Erythroblast (primary cell): ENCODE measurements at regions not wholly inside any gene's neighbourhood (a gene's known extent, or its start where the extent isn't known, plus 50 kb on each side); places are given as distances from the start of the nearest gene placed in this dataset.

Experiments used
- GATA1 ChIP-seq: IDR thresholded peaks from 2 replicates; pipeline ENCODE4 v1.6.1; 2011; ENCODE audit warnings: low read depth, mild to moderate bottlenecking, control low read depth, low read length, moderate library complexity
- POLR2A ChIP-seq: IDR thresholded peaks from 2 replicates; pipeline ENCODE4 v1.6.1; 2011; ENCODE audit warnings: mild to moderate bottlenecking, low read length

- no peak for TF ChIP-seq POLR2A
- no peak for TF ChIP-seq GATA1
Observed at GRCh38 chr5:106940301-106940846, 730.4 kb downstream of the EFNA5 start.
